IMR-90 (cell line): ENCODE measurements at regions not wholly inside any gene's neighbourhood (a gene's known extent, or its start where the extent isn't known, plus 50 kb on each side); places are given as distances from the start of the nearest gene placed in this dataset.

Experiments
- ATAC-seq: fragments of 200-7000 bp; cut with Tn5 transposase; 2 replicates; pipeline ENCODE4 v1.9.1; 2020; ENCODE audit warnings: low read depth, mild to moderate bottlenecking, moderate library complexity
- BruUV-seq: library from RNA; stranded (reverse); fragments of 400-500 nt; replicated peaks from 2 replicates; lab custom pipeline; 2021; lab: Mats Ljungman, UMichigan
- CTCF ChIA-PET: fragments of 300-600 bp; formaldehyde crosslinking; extraction: SDS; loops from one replicate; lab custom pipeline; 2021; ENCODE audit warnings: antibody characterized with exemption; lab: Yijun Ruan, JAX
- POLR2A ChIA-PET: fragments of 300-600 bp; sonication (Branson Sonifier 250); formaldehyde crosslinking; loops from one replicate; lab custom pipeline; 2022; ENCODE audit warnings: antibody characterized with exemption; ENCODE audit not compliant: unreplicated experiment; lab: Charles Lee
- DNase-seq: peaks from one replicate; pipeline ENCODE4 v3.0.0; 2013
- H2AFZ ChIP-seq: replicated peaks from 2 replicates; pipeline ENCODE3; 2013; ENCODE audit warnings: low read length, mild to moderate bottlenecking; ENCODE audit not compliant: poor library complexity
- H2AK5ac ChIP-seq: 2 replicates; pipeline ENCODE4 v1.6.1; 2013; ENCODE audit warnings: low read depth, low read length, inconsistent platforms
- H2AK9ac ChIP-seq: replicated peaks from 2 replicates; pipeline ENCODE3; 2013; ENCODE audit warnings: mild to moderate bottlenecking, low read depth, low read length, moderate library complexity; ENCODE audit not compliant: poor library complexity
- H2BK120ac ChIP-seq: 2 replicates; pipeline ENCODE4 v1.6.1; 2013; ENCODE audit warnings: low read depth, low read length, inconsistent platforms
- H2BK15ac ChIP-seq: 3 replicates; pipeline ENCODE4 v1.6.1; 2013; ENCODE audit warnings: low read depth, low read length, inconsistent platforms
- H2BK20ac ChIP-seq: 2 replicates; pipeline ENCODE4 v1.6.1; 2013; ENCODE audit warnings: low read depth, mild to moderate bottlenecking, inconsistent platforms, low read length, moderate library complexity
- H2BK5ac ChIP-seq: 2 replicates; pipeline ENCODE4 v1.6.1; 2013; ENCODE audit warnings: mild to moderate bottlenecking, low read depth, low read length, inconsistent platforms; ENCODE audit not compliant: poor library complexity, severe bottlenecking
- H3K14ac ChIP-seq: replicated peaks from 2 replicates; pipeline ENCODE4 v1.6.1; 2013; ENCODE audit warnings: low read depth, low read length, inconsistent platforms
- H3K18ac ChIP-seq: 2 replicates; pipeline ENCODE4 v1.6.1; 2013; ENCODE audit warnings: low read depth, low read length, control low read depth
- H3K23ac ChIP-seq: 2 replicates; pipeline ENCODE4 v1.6.1; 2013; ENCODE audit warnings: low read depth, low read length, inconsistent platforms
- H3K27ac ChIP-seq: 2 replicates; pipeline ENCODE4 v1.5.1; 2013; ENCODE audit warnings: mild to moderate bottlenecking, control low read depth, low read length; ENCODE audit not compliant: insufficient read depth
- H3K27me3 ChIP-seq: 2 replicates; pipeline ENCODE4 v1.6.1; 2013; ENCODE audit warnings: low read length; ENCODE audit not compliant: control insufficient read depth, insufficient read depth
- H3K36me3 ChIP-seq: 2 replicates; pipeline ENCODE4 v1.6.1; 2013; ENCODE audit warnings: low read length, mixed read lengths; ENCODE audit not compliant: control insufficient read depth, insufficient read depth
- H3K4ac ChIP-seq: 2 replicates; pipeline ENCODE4 v1.6.1; 2013; ENCODE audit warnings: low read depth, low read length, inconsistent platforms
- H3K4me1 ChIP-seq: 2 replicates; pipeline ENCODE4 v1.6.1; 2013; ENCODE audit warnings: low read length, mixed read lengths; ENCODE audit not compliant: control insufficient read depth, insufficient read depth
- H3K4me2 ChIP-seq: 2 replicates; pipeline ENCODE4 v1.6.1; 2013; ENCODE audit warnings: low read depth, mild to moderate bottlenecking, control low read depth, low read length, moderate library complexity
- H3K4me3 ChIP-seq: 2 replicates; pipeline ENCODE4 v1.5.1; 2013; ENCODE audit warnings: low read depth, mild to moderate bottlenecking, control low read depth, low read length, moderate library complexity; ENCODE audit not compliant: insufficient read depth
- H3K56ac ChIP-seq: 2 replicates; pipeline ENCODE4 v1.6.1; 2013; ENCODE audit warnings: low read length, inconsistent platforms; ENCODE audit not compliant: insufficient read depth; ENCODE audit errors: extremely low read depth
- H3K79me1 ChIP-seq, 2 experiments: 2 replicates each; pipeline ENCODE4 v1.6.1; 2013; ENCODE audit warnings: low read length in 2 of 2, inconsistent platforms in 1 of 2, low read depth in 1 of 2
- H3K9ac ChIP-seq: 2 replicates; pipeline ENCODE4 v1.6.1; 2013; ENCODE audit warnings: low read depth, low read length, control low read depth
- H3K9me1 ChIP-seq: 2 replicates; pipeline ENCODE4 v1.6.1; 2013; ENCODE audit warnings: low read length, inconsistent platforms; ENCODE audit not compliant: insufficient read depth
- H3K9me3 ChIP-seq: 2 replicates; pipeline ENCODE4 v1.6.1; 2013; ENCODE audit warnings: low read length; ENCODE audit not compliant: control insufficient read depth, insufficient read depth
- H4K20me1 ChIP-seq: 2 replicates; pipeline ENCODE4 v1.6.1; 2013; ENCODE audit warnings: low read length, inconsistent platforms; ENCODE audit not compliant: insufficient read depth
- H4K5ac ChIP-seq: 2 replicates; pipeline ENCODE4 v1.6.1; 2013; ENCODE audit warnings: mild to moderate bottlenecking, low read depth, low read length, control low read depth
- H4K8ac ChIP-seq, 2 experiments: 2 replicates each; pipeline ENCODE4 v1.6.1; 2013; ENCODE audit warnings: low read depth in 2 of 2, low read length in 2 of 2, control low read depth in 1 of 2, inconsistent platforms in 1 of 2
- H4K91ac ChIP-seq: 2 replicates; pipeline ENCODE4 v1.6.1; 2013; ENCODE audit warnings: low read depth, low read length, inconsistent platforms; ENCODE audit not compliant: insufficient read depth
- BHLHE40 ChIP-seq: fragments of 150-350 bp; IDR thresholded peaks from 2 replicates; pipeline ENCODE4 v1.6.1; 2016; ENCODE audit warnings: mild to moderate bottlenecking, low read depth, low read length
- CEBPB ChIP-seq: IDR thresholded peaks from 2 replicates; pipeline ENCODE4 v1.6.1; 2012; ENCODE audit warnings: low read depth, low read length, improper control_type of control experiment
- CHD1 ChIP-seq: IDR thresholded peaks from 2 replicates; pipeline ENCODE4 v1.6.1; 2012; ENCODE audit warnings: low read depth, low read length, improper control_type of control experiment
- FOS ChIP-seq: fragments of 150-350 bp; IDR thresholded peaks from 2 replicates; pipeline ENCODE4 v1.6.1; 2016; ENCODE audit warnings: low read depth, low read length
- MAFK ChIP-seq: IDR thresholded peaks from 2 replicates; pipeline ENCODE4 v1.6.1; 2012; ENCODE audit warnings: low read depth, low read length, improper control_type of control experiment
- MAZ ChIP-seq: IDR thresholded peaks from 2 replicates; pipeline ENCODE4 v1.6.1; 2012; ENCODE audit warnings: low read depth, mild to moderate bottlenecking, low read length, improper control_type of control experiment, moderate library complexity, borderline replicate concordance
- MXI1 ChIP-seq: IDR thresholded peaks from 2 replicates; pipeline ENCODE4 v1.6.1; 2012; ENCODE audit warnings: low read depth, mild to moderate bottlenecking, low read length, moderate library complexity, borderline replicate concordance
- NFE2L2 ChIP-seq: fragments of 150-350 bp; IDR thresholded peaks from 2 replicates; pipeline ENCODE4 v1.6.1; 2016; ENCODE audit warnings: low read depth, mild to moderate bottlenecking, low read length
- POLR2A ChIP-seq: IDR thresholded peaks from 2 replicates; pipeline ENCODE4 v1.6.1; 2012; ENCODE audit warnings: mild to moderate bottlenecking, low read depth, low read length
- RAD21 ChIP-seq: IDR thresholded peaks from 2 replicates; pipeline ENCODE4 v1.6.1; 2012; ENCODE audit warnings: low read length, improper control_type of control experiment
- RCOR1 ChIP-seq: IDR thresholded peaks from 2 replicates; pipeline ENCODE4 v1.6.1; 2012; ENCODE audit warnings: mild to moderate bottlenecking, low read length, improper control_type of control experiment; ENCODE audit not compliant: insufficient replicate concordance
- RFX5 ChIP-seq: IDR thresholded peaks from 2 replicates; pipeline ENCODE4 v1.8.0; 2012; ENCODE audit warnings: low read depth, mild to moderate bottlenecking, low read length, moderate library complexity
- SMC3 ChIP-seq: fragments of 150-350 bp; IDR thresholded peaks from 2 replicates; pipeline ENCODE4 v1.6.1; 2016; ENCODE audit warnings: low read depth, mild to moderate bottlenecking, antibody characterized with exemption, low read length, moderate library complexity
- WGBS, 2 experiments: methylation state at CpG; one replicate each; pipeline versions ENCODE4 v1.1.5 to v1.1.7; 2013; ENCODE audit warnings: missing lambda C conversion rate in 2 of 2; ENCODE audit not compliant: insufficient read length in 1 of 2; ENCODE audit errors: extremely low coverage in 2 of 2; 5-methylcytosine and 5-hydroxymethylcytosine counted together
- dilution Hi-C: fragments of 300-500 bp; cut with HindIII; formaldehyde crosslinking; loops from one replicate; pipeline ENCODE4 v1.14.3; 2018; ENCODE audit warnings: low sequenced_read_pairs; ENCODE audit not compliant: unreplicated experiment
- in situ Hi-C: fragments of 300-500 bp; cut with MboI; formaldehyde crosslinking; loops from 3 replicates; pipeline ENCODE4 v1.14.3; 2019; ENCODE audit warnings: low sequenced_read_pairs, inconsistent platforms, mixed read lengths
- intact Hi-C: fragments of 100-400 bp; cut with micrococcal nuclease; formaldehyde crosslinking; loops from 2 replicates; pipeline ENCODE4 v1.10.0; 2022
- TF ChIP-seq, protein P1 (sequence below): fragments of 150-350 bp; IDR thresholded peaks from 2 replicates; pipeline ENCODE4 v1.6.1; 2016; ENCODE audit warnings: low read depth, mild to moderate bottlenecking, low read length, moderate library complexity, borderline replicate concordance
- TF ChIP-seq, protein P2 (sequence below): conservative IDR thresholded peaks from 2 replicates; pipeline ENCODE4 v1.5.1; 2012; ENCODE audit warnings: mild to moderate bottlenecking, low read depth, low read length, improper control_type of control experiment
- TF ChIP-seq, protein P3 (sequence below): fragments of 150-350 bp; IDR thresholded peaks from 2 replicates; pipeline ENCODE4 v1.6.1; 2017; ENCODE audit warnings: mild to moderate bottlenecking, antibody characterized with exemption, low read length, low read depth

DNA sequence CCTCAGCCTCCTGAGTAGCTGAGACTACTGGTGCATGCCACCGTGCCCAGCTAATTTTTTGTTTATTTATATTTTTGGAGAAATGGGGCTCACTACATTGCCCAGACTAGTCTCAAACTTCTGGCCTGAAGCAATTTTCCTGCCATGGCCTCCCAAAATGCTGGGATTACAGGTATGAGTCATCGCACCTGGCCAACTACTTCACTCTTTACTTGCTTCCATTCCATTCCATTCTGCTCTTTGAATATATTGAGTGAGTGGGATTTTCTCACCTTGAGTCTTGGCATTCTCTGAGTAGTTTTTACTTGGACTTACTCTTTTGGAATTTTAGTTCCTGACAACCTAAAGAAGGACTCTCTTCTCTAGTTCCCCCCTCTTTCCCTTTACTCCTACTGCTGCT lies 93.8 kb upstream of the UNC13C start:
- no peak overlapping the region for H4K91ac ChIP-seq
- no peaks in the 10 kb centered on the region for H3K36me3 ChIP-seq
- H3K27me3 ChIP-seq: no peaks in the 10 kb centered on the region
- H3K18ac ChIP-seq: no peak overlapping the region
- H3K4me3 ChIP-seq: no peak overlapping the region
- H4K5ac ChIP-seq: no peak overlapping the region
- DNase-seq (no peak), ATAC-seq (no peak)
- no peaks in the 10 kb centered on the region for H3K9me1 ChIP-seq
- H3K4me2 ChIP-seq: no peak overlapping the region
- 0 out of 2 replicates have a peak, but pooled peaks cover 2% of the 10 kb centered on the region for H3K9me3 ChIP-seq
- H2BK120ac ChIP-seq: no peak overlapping the region
- no peak overlapping the region for H4K8ac ChIP-seq
- no peak overlapping the region for H3K56ac ChIP-seq
- no peaks in the 10 kb centered on the region for H3K79me1 ChIP-seq
- POLR2A ChIA-PET: no interaction called here
- no TSS peak for BruUV-seq
- H2AK9ac ChIP-seq: no peak overlapping the region
- intact Hi-C loops: no loop called here
- TF ChIP-seq NFE2L2 (no peak), SMC3 (no peak), CEBPB (no peak), MAZ (no peak), CHD1 (no peak), RAD21 (no peak), MAFK (no peak), RFX5 (no peak), FOS (no peak), POLR2A (no peak), BHLHE40 (no peak), MXI1 (no peak), RCOR1 (no peak)
- TF ChIP-seq, protein P1, sequence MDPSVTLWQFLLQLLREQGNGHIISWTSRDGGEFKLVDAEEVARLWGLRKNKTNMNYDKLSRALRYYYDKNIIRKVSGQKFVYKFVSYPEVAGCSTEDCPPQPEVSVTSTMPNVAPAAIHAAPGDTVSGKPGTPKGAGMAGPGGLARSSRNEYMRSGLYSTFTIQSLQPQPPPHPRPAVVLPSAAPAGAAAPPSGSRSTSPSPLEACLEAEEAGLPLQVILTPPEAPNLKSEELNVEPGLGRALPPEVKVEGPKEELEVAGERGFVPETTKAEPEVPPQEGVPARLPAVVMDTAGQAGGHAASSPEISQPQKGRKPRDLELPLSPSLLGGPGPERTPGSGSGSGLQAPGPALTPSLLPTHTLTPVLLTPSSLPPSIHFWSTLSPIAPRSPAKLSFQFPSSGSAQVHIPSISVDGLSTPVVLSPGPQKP: no peak
- TF ChIP-seq, protein P2, sequence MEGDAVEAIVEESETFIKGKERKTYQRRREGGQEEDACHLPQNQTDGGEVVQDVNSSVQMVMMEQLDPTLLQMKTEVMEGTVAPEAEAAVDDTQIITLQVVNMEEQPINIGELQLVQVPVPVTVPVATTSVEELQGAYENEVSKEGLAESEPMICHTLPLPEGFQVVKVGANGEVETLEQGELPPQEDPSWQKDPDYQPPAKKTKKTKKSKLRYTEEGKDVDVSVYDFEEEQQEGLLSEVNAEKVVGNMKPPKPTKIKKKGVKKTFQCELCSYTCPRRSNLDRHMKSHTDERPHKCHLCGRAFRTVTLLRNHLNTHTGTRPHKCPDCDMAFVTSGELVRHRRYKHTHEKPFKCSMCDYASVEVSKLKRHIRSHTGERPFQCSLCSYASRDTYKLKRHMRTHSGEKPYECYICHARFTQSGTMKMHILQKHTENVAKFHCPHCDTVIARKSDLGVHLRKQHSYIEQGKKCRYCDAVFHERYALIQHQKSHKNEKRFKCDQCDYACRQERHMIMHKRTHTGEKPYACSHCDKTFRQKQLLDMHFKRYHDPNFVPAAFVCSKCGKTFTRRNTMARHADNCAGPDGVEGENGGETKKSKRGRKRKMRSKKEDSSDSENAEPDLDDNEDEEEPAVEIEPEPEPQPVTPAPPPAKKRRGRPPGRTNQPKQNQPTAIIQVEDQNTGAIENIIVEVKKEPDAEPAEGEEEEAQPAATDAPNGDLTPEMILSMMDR: no peak
- TF ChIP-seq, protein P3, sequence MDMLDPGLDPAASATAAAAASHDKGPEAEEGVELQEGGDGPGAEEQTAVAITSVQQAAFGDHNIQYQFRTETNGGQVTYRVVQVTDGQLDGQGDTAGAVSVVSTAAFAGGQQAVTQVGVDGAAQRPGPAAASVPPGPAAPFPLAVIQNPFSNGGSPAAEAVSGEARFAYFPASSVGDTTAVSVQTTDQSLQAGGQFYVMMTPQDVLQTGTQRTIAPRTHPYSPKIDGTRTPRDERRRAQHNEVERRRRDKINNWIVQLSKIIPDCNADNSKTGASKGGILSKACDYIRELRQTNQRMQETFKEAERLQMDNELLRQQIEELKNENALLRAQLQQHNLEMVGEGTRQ: no peak
- H4K20me1 ChIP-seq: no peaks in the 10 kb centered on the region
- in situ Hi-C loops: no loop called here
- no peak overlapping the region for H2AK5ac ChIP-seq
- no peak overlapping the region for H3K23ac ChIP-seq
- H2BK20ac ChIP-seq: no peak overlapping the region
- H3K4me1 ChIP-seq: no peaks in the 10 kb centered on the region
- no CpG with 5 or more reads among the region's 2 CpGs for WGBS, 2 experiments
- no peak overlapping the region for H2BK15ac ChIP-seq
- no peak overlapping the region for H2AFZ ChIP-seq
- H3K4ac ChIP-seq: no peak overlapping the region
- H2BK5ac ChIP-seq: no peak overlapping the region
- no peak overlapping the region for H3K14ac ChIP-seq
- CTCF ChIA-PET: no interaction called here
- dilution Hi-C loops: no loop called here
- no peak overlapping the region for H3K9ac ChIP-seq
- H3K27ac ChIP-seq: no peak overlapping the region
